Right lobe of liver (tissue), 6 donors: ENCODE measurements at regions not wholly inside any gene's neighbourhood (a gene's known extent, or its start where the extent isn't known, plus 50 kb on each side); places are given as distances from the start of the nearest gene placed in this dataset.

Experiments used
- ATAC-seq, 4 donors: fragments of 200-7000 bp; cut with Tn5 transposase; one replicate each; pipeline ENCODE4 v1.9.1; 2020; ENCODE audit warnings: mild to moderate bottlenecking in 4 of 4, moderate library complexity in 4 of 4
- DNase-seq, 3 donors: peaks; one replicate each; pipeline ENCODE4 v3.0.0-alpha.2; 2020
- H3K27ac ChIP-seq, 3 donors: fragments of 200-600 bp; one replicate each; pipeline ENCODE4 v1.8.0; 2022
- H3K27me3 ChIP-seq, 2 donors: fragments of 200-600 bp; one replicate each; pipeline ENCODE4 v1.8.0; 2022
- H3K36me3 ChIP-seq, 4 donors: fragments of 200-600 bp; sonication (generic) in 1 of 4; one replicate each; pipeline versions ENCODE4 v1.5.1 to v1.8.0; 2017 to 2022; ENCODE audit warnings: control low read depth in 1 of 4
- H3K4me1 ChIP-seq, 4 donors: fragments of 200-600 bp; sonication (generic) in 1 of 4; one replicate each; pipeline versions ENCODE4 v1.5.1 to v1.8.0; 2017 to 2022; ENCODE audit warnings: control low read depth in 1 of 4
- H3K4me3 ChIP-seq, 3 donors: fragments of 200-600 bp; one replicate each; pipeline ENCODE4 v1.8.0; 2022
- H3K9me3 ChIP-seq, 4 donors: fragments of 200-600 bp; sonication (generic) in 1 of 4; one replicate each; pipeline versions ENCODE4 v1.5.1 to v1.8.0; 2017 to 2022; ENCODE audit warnings: control low read depth in 1 of 4
- CTCF ChIP-seq, 4 donors: fragments of 200-600 bp in 3 of 4; fragments of 450-650 bp in 1 of 4; IDR thresholded peaks; one replicate each; pipeline versions ENCODE4 v1.5.1 to v1.8.0; 2016 to 2022; ENCODE audit warnings: antibody characterized with exemption in 4 of 4, mild to moderate bottlenecking in 2 of 4
- POLR2A ChIP-seq: fragments of 450-650 bp; IDR thresholded peaks from one replicate; pipeline ENCODE4 v1.6.1; 2017; ENCODE audit warnings: antibody characterized with exemption, mild to moderate bottlenecking
- WGBS: methylation state at CpG from one replicate; pipeline ENCODE4 v1.1.6; 2018; ENCODE audit warnings: low coverage, low lambda C conversion rate; ENCODE audit not compliant: insufficient coverage; ENCODE audit errors: missing lambda C conversion rate; 5-methylcytosine and 5-hydroxymethylcytosine counted together
- intact Hi-C, 2 donors: fragments of 100-400 bp; cut with DNase I; formaldehyde crosslinking; loops; one replicate each; pipeline versions ENCODE4 v1.11.2 to v1.14.1; 2022
- donor health status: DM: no; HTN: yes; CAD: no.
- donor health status: DM: no; HTN: no; CAD: no.
- donor health status: DM: no; HTN: no; CAD: no.
- donor health status: DM: no; HTN: yes; CAD: no.
- donor health status: DM: no; HTN: yes; CAD: no.

- no peak overlapping the region for H3K27ac ChIP-seq
- intact Hi-C loops: no loop called here
- no peak overlapping the region for H3K4me3 ChIP-seq
- H3K36me3 ChIP-seq: no peaks in the 10 kb centered on the region
- no peaks in the 10 kb centered on the region for H3K4me1 ChIP-seq
- ATAC-seq: no peak
- DNase-seq: no peak
- H3K9me3 ChIP-seq: no peaks in the 10 kb centered on the region
- 68% methylated on average over 6 of the region's 20 CpGs for WGBS
- TF ChIP-seq POLR2A (no peak), CTCF (IDR thresholded peaks at IDR 0.05) (no peak)
- H3K27me3 ChIP-seq: no peaks in the 10 kb centered on the region
These were observed 52.0 kb upstream of the GATA5 start for GRCh38 chr20:62527781-62528180.

- intact Hi-C loops: no loop called here
- ATAC-seq: no peak
- no peak overlapping the region for H3K4me3 ChIP-seq
- H3K36me3 ChIP-seq: no peaks in the 10 kb centered on the region
- H3K27ac ChIP-seq: no peak overlapping the region
- H3K27me3 ChIP-seq: no peaks in the 10 kb centered on the region
- WGBS: 72% methylated on average over 6 of the region's 25 CpGs
- no peak for DNase-seq
- H3K9me3 ChIP-seq: no peaks in the 10 kb centered on the region
- no peaks in the 10 kb centered on the region for H3K4me1 ChIP-seq
- TF ChIP-seq CTCF (IDR thresholded peaks at IDR 0.05) (no peak), POLR2A (no peak)
These were observed 53.4 kb upstream of the GATA5 start for GRCh38 chr20:62528983-62529891.

- Histone ChIP-seq H3K27me3 (no peaks in the 10 kb centered on the region), H3K9me3 (no peaks in the 10 kb centered on the region), H3K27ac (no peak overlapping the region), H3K36me3 (no peaks in the 10 kb centered on the region), H3K4me1 (no peaks in the 10 kb centered on the region), H3K4me3 (no peak overlapping the region)
- intact Hi-C loops: no loop called here
- ATAC-seq (no peak), DNase-seq (no peak)
- TF ChIP-seq POLR2A (no peak), CTCF (IDR thresholded peaks at IDR 0.05) (no peak)
- 36% methylated on average over 14 of the region's 25 CpGs for whole genome bisulfite sequencing
These were observed 54.3 kb upstream of the GATA5 start for GRCh38 chr20:62529896-62530642.

- H3K27ac ChIP-seq: no peak overlapping the region
- intact Hi-C loops: no loop called here
- H3K36me3 ChIP-seq: no peaks in the 10 kb centered on the region
- no peaks in the 10 kb centered on the region for H3K27me3 ChIP-seq
- no CpG with 5 or more reads among the region's 16 CpGs for WGBS
- no peak for ATAC-seq
- H3K4me3 ChIP-seq: no peak overlapping the region
- H3K9me3 ChIP-seq: no peaks in the 10 kb centered on the region
- DNase-seq: no peak
- no peaks in the 10 kb centered on the region for H3K4me1 ChIP-seq
- TF ChIP-seq POLR2A: no peak
- TF ChIP-seq CTCF (IDR thresholded peaks at IDR 0.05): no peak
These were observed 54.8 kb upstream of the GATA5 start for GRCh38 chr20:62530643-62531032.
